Vagina (tissue), 2 donors: ENCODE measurements at regions not wholly inside any gene's neighbourhood (a gene's known extent, or its start where the extent isn't known, plus 50 kb on each side); places are given as distances from the start of the nearest gene placed in this dataset.

Experiments used
- DNase-seq, 2 donors: peaks; one replicate each; pipeline ENCODE4 v3.0.0-alpha.2; 2017; ENCODE audit errors: extremely low spot score in 2 of 2
- H3K27ac ChIP-seq: fragments of 200-600 bp; sonication (generic); one replicate; pipeline ENCODE4 v1.5.1; 2019
- H3K27me3 ChIP-seq: fragments of 200-600 bp; sonication (generic); one replicate; pipeline ENCODE4 v1.5.1; 2019
- H3K36me3 ChIP-seq, 2 donors: fragments of 200-600 bp; sonication (generic); one replicate each; pipeline ENCODE4 v1.5.1; 2017 to 2019
- H3K4me1 ChIP-seq: fragments of 200-600 bp; sonication (generic); one replicate; pipeline ENCODE4 v1.5.1; 2019
- H3K4me3 ChIP-seq, 2 donors: fragments of 200-600 bp; sonication (generic); 1 replicate in 1 of 2; 2 replicates in 1 of 2; pipeline ENCODE4 v1.5.1; 2016 to 2019
- H3K9me3 ChIP-seq: fragments of 200-600 bp; sonication (generic); one replicate; pipeline ENCODE4 v1.5.1; 2019
- CTCF ChIP-seq, 3 experiments: fragments of 450-650 bp in 2 of 3; fragments of 200-600 bp in 1 of 3; sonication (generic) in 1 of 3; IDR thresholded peaks; one replicate each; pipeline ENCODE4 v1.5.1; 2017 to 2019; ENCODE audit warnings: antibody characterized with exemption in 3 of 3, mild to moderate bottlenecking in 2 of 3, moderate library complexity in 2 of 3
- POLR2A ChIP-seq, 2 donors: fragments of 450-650 bp; IDR thresholded peaks; one replicate each; pipeline ENCODE4 v1.6.1; 2017; ENCODE audit warnings: antibody characterized with exemption in 2 of 2, mild to moderate bottlenecking in 2 of 2, moderate library complexity in 2 of 2
- POLR2AphosphoS5 ChIP-seq, 2 donors: sonication (generic); formaldehyde crosslinking; IDR thresholded peaks; one replicate each; pipeline ENCODE4 v1.9.0; 2017; ENCODE audit warnings: antibody characterized with exemption in 2 of 2, mild to moderate bottlenecking in 2 of 2, low read depth in 1 of 2; ENCODE audit not compliant: insufficient read depth in 1 of 2
- intact Hi-C: fragments of 100-400 bp; cut with DNase I; formaldehyde crosslinking; loops from one replicate; pipeline ENCODE4 v1.15.1; 2023

DNA sequence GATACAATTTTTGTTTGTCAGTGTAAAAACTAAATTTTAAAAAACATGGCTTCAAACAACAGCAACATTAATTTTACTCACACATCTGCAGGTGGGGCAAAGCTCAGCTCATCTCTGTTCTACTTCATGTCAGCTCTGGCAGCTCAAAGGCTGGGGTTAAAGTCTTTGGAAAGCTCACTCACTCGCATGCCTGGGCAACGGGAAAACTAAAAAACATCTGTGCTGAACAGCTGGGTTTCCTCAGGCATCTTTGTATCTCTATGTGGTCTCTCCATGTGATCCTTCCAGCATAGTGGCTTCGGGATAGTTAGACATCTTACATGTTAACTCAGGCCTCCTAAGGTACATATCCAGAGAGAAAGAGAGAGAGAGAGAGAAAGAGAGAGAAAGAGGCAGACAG lies 499.6 kb downstream of the RFPL4B start:
- Histone ChIP-seq H3K27ac (no peak overlapping the region), H3K36me3 (no peaks in the 10 kb centered on the region), H3K27me3 (no peaks in the 10 kb centered on the region), H3K4me1 (no peaks in the 10 kb centered on the region), H3K9me3 (no peaks in the 10 kb centered on the region), H3K4me3 (no peak overlapping the region)
- TF ChIP-seq CTCF (IDR thresholded peaks at IDR 0.05) (no peak), POLR2AphosphoS5 (IDR thresholded peaks at IDR 0.05; ENCODE audit: insufficient read depth in 1 of 2, low read depth in 1 of 2) (no peak), POLR2A (IDR thresholded peaks at IDR 0.05) (no peak)
- DNase-seq = no peak
- intact Hi-C loops = no loop called here

DNA sequence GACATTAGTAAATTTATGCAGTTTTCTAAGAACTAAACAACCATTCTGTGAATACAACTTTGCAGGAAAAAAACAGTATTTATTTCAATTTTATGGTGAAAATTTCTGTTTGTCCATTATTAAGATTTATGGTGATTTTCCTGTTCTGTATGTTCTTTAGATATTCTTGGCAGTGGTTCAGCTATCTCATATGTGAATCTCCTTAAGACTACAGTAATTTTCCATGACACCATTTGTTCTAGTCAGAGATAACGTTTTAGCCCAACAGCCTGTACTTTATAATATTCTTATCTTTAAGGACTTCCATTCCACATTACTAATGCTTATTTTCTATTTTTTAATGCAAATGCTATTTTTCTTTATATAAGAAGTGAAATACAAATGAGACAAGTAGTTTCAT lies 504.0 kb downstream of the RFPL4B start:
- Histone ChIP-seq H3K4me1 (no peaks in the 10 kb centered on the region), H3K9me3 (no peaks in the 10 kb centered on the region), H3K27me3 (no peaks in the 10 kb centered on the region), H3K27ac (no peak overlapping the region), H3K4me3 (no peak overlapping the region), H3K36me3 (no peaks in the 10 kb centered on the region)
- DNase-seq = no peak
- TF ChIP-seq CTCF (IDR thresholded peaks at IDR 0.05) (no peak), POLR2AphosphoS5 (IDR thresholded peaks at IDR 0.05; ENCODE audit: insufficient read depth in 1 of 2, low read depth in 1 of 2) (no peak), POLR2A (IDR thresholded peaks at IDR 0.05) (no peak)
- intact Hi-C loops = no loop called here

DNA sequence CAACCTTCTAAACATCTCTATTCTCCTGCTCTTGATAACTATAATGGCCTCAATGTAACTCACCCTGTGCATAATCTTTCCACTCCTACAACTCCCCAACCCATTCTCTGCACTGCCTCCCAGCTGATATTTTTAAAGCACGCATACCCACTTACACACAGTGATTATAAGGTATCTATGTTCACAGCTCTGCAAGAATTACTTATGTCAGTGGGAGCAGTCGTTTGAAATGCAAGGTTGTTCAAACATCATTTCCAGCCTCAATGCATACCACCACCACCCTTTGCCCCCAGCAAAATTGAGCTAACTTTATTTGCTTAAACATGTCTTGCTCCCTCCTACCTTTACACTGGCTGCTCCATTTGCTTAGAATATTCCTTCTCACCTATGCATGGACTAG lies 506.0 kb downstream of the RFPL4B start:
- H3K4me1 ChIP-seq = no peaks in the 10 kb centered on the region
- no peak overlapping the region for H3K27ac ChIP-seq
- no peak overlapping the region for H3K4me3 ChIP-seq
- no peak for TF ChIP-seq CTCF (IDR thresholded peaks at IDR 0.05)
- no peak for TF ChIP-seq POLR2AphosphoS5 (IDR thresholded peaks at IDR 0.05; ENCODE audit: insufficient read depth in 1 of 2, low read depth in 1 of 2)
- TF ChIP-seq POLR2A (IDR thresholded peaks at IDR 0.05) = no peak
- H3K27me3 ChIP-seq = no peaks in the 10 kb centered on the region
- intact Hi-C loops = no loop called here
- H3K9me3 ChIP-seq = no peaks in the 10 kb centered on the region
- no peak for DNase-seq
- H3K36me3 ChIP-seq = no peaks in the 10 kb centered on the region

- Histone ChIP-seq H3K4me1 (no peaks in the 10 kb centered on the region), H3K9me3 (no peaks in the 10 kb centered on the region), H3K4me3 (no peak overlapping the region), H3K36me3 (no peaks in the 10 kb centered on the region), H3K27me3 (no peaks in the 10 kb centered on the region), H3K27ac (no peak overlapping the region)
- DNase-seq = no peak
- intact Hi-C loops = no loop called here
- TF ChIP-seq POLR2A (IDR thresholded peaks at IDR 0.05) (no peak), CTCF (IDR thresholded peaks at IDR 0.05) (no peak), POLR2AphosphoS5 (IDR thresholded peaks at IDR 0.05; ENCODE audit: insufficient read depth in 1 of 2, low read depth in 1 of 2) (no peak)
Measured at GRCh38 chr6:112863753-112864152, 516.6 kb downstream of the RFPL4B start.

DNA sequence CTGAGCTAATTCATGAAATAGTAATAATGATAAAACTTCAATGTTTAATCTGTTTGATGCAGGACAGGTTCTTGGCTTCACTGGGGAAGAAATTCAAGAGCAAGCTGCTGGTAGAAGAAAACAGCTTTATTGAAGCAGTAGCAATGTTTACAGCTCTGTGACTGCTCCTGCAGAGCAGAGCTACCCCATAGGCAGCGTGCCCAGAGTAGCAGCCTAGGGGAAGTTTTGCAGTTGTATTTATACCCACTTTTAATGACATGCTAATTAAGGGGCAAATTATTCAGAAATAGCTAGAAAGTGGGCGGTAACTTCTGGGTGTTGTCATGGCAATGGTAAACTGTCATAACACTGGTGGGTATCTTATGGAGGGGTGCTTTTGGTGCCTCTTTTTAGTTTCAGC lies 518.0 kb downstream of the RFPL4B start:
- Histone ChIP-seq H3K27me3 (no peaks in the 10 kb centered on the region), H3K4me1 (no peaks in the 10 kb centered on the region), H3K27ac (no peak overlapping the region), H3K36me3 (no peaks in the 10 kb centered on the region), H3K4me3 (no peak overlapping the region), H3K9me3 (no peaks in the 10 kb centered on the region)
- intact Hi-C loops = no loop called here
- TF ChIP-seq POLR2AphosphoS5 (IDR thresholded peaks at IDR 0.05; ENCODE audit: insufficient read depth in 1 of 2, low read depth in 1 of 2) (no peak), POLR2A (IDR thresholded peaks at IDR 0.05) (no peak), CTCF (IDR thresholded peaks at IDR 0.05) (no peak)
- DNase-seq = no peak
